ENCODE measurements at regions not wholly inside any gene's neighbourhood (a gene's known extent, or its start where the extent isn't known, plus 50 kb on each side); places are given as distances from the start of the nearest gene placed in this dataset.

- Histone ChIP-seq H3K27me3 (no peaks in the 10 kb centered on the region), H3K27ac (no peak overlapping the region), H3K9me3 (no peaks in the 10 kb centered on the region), H3K4me3 (no peak overlapping the region), H3K4me1 (peaks cover 16% of the 10 kb centered on the region), H3K36me3 (replicated peaks in 1 of 2; ENCODE audit: insufficient read depth in 1 of 2, low read depth in 2 of 2) (no peaks in the 10 kb centered on the region)
- 72 to 79% methylated on average over 5 of the region's 5 CpGs for WGBS, 2 donors
- ATAC-seq (no peak), DNase-seq (no peak)
- intact Hi-C loops (cut with DNase I), result no loop called here
- TF ChIP-seq POLR2A (IDR thresholded peaks at IDR 0.05), result no peak
- TF ChIP-seq CTCF (IDR thresholded peaks at IDR 0.05), result no peak
Measured at GRCh38 chr1:68293122-68293521, 60.8 kb upstream of the WLS start.

- ATAC-seq (peak; percentile 64), DNase-seq (no peak)
- no peak overlapping the region for H3K4me3 ChIP-seq
- intact Hi-C loops (cut with DNase I), result no loop called here
- no peak overlapping the region for H3K27ac ChIP-seq
- no peaks in the 10 kb centered on the region for H3K36me3 ChIP-seq (replicated peaks in 1 of 2; ENCODE audit: insufficient read depth in 1 of 2, low read depth in 2 of 2)
- no peaks in the 10 kb centered on the region for H3K27me3 ChIP-seq
- H3K4me1 ChIP-seq, result peaks cover 16% of the 10 kb centered on the region
- TF ChIP-seq CTCF (IDR thresholded peaks at IDR 0.05) (no peak), POLR2A (IDR thresholded peaks at IDR 0.05) (no peak)
- WGBS, 2 donors, result 34 to 46% methylated on average over 2 of the region's 2 CpGs
- no peaks in the 10 kb centered on the region for H3K9me3 ChIP-seq
Measured at GRCh38 chr1:68291688-68292384, 59.5 kb upstream of the WLS start.

- intact Hi-C loops (cut with DNase I), result no loop called here
- DNase-seq, result no peak
- 81 to 89% methylated on average over 5 of the region's 5 CpGs for WGBS, 2 donors
Measured at GRCh38 chr1:68287241-68287640, 54.9 kb upstream of the WLS start.

GRCh38 chr1:68285046-68285445 lies 52.7 kb upstream of the WLS start:
- DNase-seq (no peak), ATAC-seq (no peak)
- 89 to 94% methylated on average over 4 of the region's 4 CpGs for WGBS, 2 donors
- Histone ChIP-seq H3K9me3 (no peaks in the 10 kb centered on the region), H3K36me3 (replicated peaks in 1 of 2; ENCODE audit: insufficient read depth in 1 of 2, low read depth in 2 of 2) (no peaks in the 10 kb centered on the region), H3K27ac (no peak overlapping the region), H3K27me3 (no peaks in the 10 kb centered on the region), H3K4me3 (no peak overlapping the region), H3K4me1 (no peaks in the 10 kb centered on the region)
- TF ChIP-seq POLR2A (IDR thresholded peaks at IDR 0.05) (no peak), CTCF (IDR thresholded peaks at IDR 0.05) (no peak)
- intact Hi-C loops (cut with DNase I), result no loop called here

More at GRCh38 chr1:68287241-68287640, 54.9 kb upstream of the WLS start:
- no peak overlapping the region for H3K27ac ChIP-seq
- H3K4me3 ChIP-seq, result no peak overlapping the region
- H3K4me1 ChIP-seq, result peaks cover 7% of the 10 kb centered on the region
- no peaks in the 10 kb centered on the region for H3K36me3 ChIP-seq (replicated peaks in 1 of 2; ENCODE audit: insufficient read depth in 1 of 2, low read depth in 2 of 2)
- no peaks in the 10 kb centered on the region for H3K27me3 ChIP-seq
- ATAC-seq, result no peak
- TF ChIP-seq POLR2A (IDR thresholded peaks at IDR 0.05) (no peak), CTCF (IDR thresholded peaks at IDR 0.05) (no peak)
- no peaks in the 10 kb centered on the region for H3K9me3 ChIP-seq
